Stimulated activated CD4-positive, alpha-beta T cell treated with anti-CD3 and anti-CD28 coated beads, Interleukin-4, amount 100 ng/mL, for 1 hour (primary cell): ENCODE measurements at regions not wholly inside any gene's neighbourhood (a gene's known extent, or its start where the extent isn't known, plus 50 kb on each side); places are given as distances from the start of the nearest gene placed in this dataset.
A peak's percentile ranks its signal among the peaks of the same experiment; 100 is the strongest.
"Not testable (repeated sequence)": the region's sequence is repeated elsewhere in the genome, so short reads cannot be mapped to it uniquely, and the experiment has no call there.

ENCODE experiments used
- DNase-seq: peaks from one replicate; pipeline ENCODE4 v3.0.0-alpha.2; 2020

DNA sequence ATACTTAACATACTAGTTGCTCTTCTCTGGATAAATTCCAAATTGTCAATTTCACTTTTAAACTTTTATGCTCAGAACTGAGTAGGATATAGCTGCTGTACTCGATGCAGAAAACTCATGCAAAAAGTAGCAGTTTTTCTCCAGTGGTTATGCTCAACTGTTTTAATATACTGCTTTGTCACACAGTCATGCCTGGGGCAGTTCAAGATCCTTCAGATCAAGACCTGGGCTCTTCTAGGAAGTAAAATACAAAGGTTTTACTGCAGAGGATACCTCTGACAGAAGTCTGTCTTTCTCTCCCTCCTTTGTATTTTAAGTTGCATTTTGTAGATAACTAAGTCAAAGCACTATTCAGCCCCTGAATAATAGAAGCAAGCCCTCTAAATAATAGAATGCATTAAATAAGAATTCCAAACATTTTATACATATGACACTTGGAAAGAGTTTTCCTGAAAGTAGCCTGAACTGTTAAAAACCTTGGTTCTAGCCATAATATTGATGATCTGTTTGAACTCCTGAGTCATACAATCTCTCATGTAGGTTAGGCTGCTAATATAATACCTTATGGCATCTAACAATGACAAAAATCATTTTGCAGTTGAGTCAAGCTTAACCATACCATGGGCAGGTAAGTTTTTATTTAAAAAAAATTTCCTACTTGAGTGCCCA, 183.3 kb upstream of the TRIB2 start:
- no peak for DNase-seq

DNA sequence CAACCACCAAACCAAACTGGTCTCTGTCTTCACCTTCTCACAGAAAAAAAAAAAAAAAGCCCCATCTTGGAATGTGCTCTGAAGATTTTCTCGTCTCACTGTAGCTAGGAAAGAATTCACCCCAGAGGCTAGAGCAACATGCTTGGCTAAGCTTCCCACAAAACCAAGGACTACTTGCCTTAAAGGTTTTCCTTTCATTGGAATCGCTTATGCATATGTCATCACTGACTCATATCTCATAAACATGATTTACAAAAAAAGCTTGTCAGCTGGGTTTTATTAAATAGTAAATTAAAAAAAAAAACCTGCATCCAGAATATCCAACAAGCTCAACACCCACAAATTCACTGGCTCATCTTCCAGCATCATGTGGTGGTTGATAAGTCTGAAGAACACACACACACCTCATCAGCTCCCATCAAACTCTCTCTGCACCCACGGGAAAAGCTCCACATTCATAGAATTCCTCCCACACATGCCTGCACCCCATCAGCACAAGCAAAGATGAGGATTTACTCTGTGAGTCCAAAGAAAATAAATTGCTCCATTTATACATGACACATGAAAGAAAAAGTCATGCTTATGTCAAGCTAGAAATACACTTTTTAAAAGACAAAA, 182.0 kb upstream of the TRIB2 start:
- no peak for DNase-seq

DNA sequence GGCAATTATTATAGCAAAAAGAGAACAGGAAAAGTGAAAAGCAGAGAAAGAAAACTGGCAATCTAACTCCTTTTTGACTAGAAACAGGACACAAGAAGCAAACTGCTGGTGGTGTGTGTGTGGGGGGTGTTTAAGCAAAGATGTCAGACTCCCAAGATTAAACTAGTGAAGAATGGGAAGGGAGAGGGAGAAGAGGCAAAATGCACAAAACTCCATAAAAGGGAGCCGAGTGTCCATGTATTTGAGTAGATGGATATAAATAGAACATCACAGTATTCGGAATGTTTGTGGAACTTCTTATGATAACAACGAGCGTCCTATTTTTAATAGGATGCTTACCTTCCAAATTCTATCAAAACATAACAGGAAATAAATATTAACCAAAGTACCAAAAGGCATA, 179.8 kb upstream of the TRIB2 start:
- DNase-seq, result no peak

DNA sequence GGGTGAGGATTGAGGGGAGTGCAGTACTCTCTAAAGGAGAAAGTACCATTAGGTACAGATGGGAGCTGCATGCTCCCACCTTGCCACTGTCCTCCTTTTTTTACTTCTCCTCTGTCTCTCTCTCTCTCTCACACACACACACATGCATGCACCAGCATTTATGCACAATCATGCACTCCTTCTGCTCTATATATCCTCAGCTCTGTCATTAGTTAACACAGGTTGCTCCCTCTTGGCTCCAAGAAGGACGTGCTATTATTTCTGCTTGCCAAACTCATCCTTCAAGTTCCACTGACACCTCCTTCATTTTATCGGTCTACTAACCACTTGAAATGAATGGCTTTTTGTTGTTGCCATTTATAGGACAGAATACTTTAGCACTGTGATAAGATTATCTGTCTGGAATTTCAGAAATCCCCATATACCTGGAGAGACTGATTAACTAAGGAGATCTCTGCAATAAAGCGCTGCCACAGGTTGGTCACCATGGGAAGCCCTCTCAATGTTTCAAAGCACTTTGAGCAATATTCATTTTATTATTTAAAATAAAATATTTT, 178.5 kb upstream of the TRIB2 start:
- DNase-seq, result no peak

DNA sequence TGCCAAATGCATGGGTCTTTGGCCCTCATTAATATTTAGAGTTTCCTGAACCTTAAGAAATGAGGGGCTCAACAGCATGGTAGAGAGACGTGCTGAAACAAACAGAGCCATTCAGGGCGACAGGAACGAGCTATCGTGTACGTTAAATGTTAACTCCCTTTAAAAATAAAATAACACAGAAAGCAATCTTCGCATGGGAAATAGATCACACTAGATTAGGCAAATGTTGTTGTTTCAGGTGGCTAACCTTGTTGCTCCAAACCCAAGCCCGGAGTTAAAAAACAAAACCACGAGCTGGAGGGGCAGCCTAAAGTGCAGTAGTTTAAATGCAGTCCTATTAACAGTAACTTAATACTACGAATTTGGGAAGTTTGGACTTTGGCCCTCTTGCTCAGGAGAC, 177.4 kb upstream of the TRIB2 start:
- no peak for DNase-seq

DNA sequence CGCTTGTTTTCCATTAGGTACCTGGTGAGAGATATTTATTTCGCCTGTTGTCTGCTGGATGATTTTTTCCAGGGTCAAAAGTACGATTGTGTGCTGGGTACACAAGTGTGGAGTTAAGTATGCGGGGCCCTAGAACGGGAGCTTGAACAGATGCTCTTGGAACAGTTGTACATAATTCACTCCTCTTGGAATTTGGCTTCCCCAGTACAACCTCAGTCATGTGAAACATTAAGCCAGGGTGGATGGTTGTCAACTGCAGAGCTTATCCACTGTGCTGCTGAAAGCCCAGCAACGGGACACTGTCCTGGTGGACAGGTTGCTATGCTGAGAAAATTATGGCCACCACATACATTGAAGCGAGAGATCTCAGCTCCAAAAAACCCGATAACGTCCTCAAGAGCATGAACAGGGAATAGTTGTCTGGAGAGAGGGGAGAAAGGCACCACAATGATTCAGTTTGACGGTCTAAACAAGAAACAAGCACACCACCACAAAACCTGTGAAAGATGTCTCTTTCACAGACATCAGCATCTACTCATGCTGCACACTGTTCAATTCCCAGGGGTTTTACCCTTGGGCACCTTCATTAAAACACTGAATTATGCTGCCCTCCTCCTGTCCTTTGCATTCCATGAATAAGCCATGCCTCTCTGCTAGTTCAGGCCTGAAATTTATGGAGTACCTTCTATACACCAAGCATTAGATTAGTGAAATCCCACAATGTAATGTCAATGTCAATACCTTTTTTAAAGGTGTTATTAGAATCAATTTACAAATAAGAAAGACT, 176.8 kb upstream of the TRIB2 start:
- DNase-seq, result no peak

DNA sequence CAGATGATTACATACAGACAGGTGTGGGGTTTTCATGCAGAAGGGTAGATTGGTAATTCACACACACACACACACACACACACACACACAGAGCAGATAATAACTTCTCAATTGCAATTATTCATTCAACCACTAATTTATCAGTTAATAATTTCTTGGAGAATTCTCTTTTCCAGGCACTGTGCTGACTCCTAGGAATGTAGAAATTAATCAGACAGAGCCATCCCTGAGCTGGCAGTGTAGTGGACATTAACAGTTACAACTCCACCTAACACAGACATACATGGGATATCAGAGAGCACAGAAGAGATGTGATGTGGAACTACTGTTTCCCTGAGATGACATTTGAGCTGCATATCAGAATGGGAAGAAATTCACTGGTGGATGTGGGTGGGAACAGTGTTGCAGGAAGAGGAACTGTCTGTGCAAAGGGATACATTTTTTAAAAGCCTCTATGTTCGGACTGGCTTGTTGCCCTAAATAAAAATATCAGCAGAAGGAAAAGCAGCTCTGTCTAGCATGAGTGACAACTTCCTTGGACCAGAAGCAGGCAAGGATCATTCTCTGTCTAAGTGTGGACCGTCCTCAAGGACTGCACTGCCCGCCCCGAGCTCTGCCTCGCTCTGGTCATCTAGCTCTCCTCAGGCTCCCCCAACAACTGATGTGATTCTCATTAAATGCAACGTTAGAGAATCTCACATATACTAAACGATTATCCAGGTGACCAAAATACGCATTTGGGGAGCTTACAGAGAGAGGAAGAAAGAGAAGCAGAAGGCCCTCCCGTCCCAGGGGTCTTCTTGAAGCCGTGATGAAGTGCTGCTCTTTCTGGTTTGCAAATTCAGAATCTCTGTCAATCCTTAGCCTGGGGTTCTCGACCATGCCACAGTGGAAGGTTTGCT, 173.4 kb upstream of the TRIB2 start:
- no peak for DNase-seq

DNA sequence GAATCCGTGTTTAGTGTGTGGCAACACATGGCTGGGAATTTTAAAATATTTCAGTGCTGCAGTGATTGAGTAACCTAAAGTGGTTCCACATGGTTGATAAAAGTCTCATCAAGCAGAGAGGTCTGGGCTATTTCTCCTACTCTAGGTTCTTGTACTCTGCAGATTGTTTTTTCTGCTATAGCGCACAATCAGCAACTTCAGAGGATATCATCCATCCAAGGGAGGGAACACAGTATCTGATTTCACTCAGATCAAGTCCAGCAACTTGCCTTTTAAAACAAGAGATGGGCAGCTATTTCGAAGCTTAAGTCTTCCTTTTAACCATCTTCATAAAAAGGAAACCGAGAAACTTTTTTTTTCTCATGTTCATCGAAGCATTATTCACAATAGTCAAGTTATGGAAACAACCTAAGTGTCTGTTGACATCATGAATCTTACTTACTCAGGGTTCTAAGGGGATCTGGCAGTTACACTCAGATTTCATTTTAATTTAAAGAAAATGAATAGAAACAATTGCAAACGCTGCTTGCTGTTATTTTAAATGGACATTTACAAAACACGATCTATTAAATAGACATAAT, 172.7 kb upstream of the TRIB2 start:
- DNase-seq, result no peak

DNA sequence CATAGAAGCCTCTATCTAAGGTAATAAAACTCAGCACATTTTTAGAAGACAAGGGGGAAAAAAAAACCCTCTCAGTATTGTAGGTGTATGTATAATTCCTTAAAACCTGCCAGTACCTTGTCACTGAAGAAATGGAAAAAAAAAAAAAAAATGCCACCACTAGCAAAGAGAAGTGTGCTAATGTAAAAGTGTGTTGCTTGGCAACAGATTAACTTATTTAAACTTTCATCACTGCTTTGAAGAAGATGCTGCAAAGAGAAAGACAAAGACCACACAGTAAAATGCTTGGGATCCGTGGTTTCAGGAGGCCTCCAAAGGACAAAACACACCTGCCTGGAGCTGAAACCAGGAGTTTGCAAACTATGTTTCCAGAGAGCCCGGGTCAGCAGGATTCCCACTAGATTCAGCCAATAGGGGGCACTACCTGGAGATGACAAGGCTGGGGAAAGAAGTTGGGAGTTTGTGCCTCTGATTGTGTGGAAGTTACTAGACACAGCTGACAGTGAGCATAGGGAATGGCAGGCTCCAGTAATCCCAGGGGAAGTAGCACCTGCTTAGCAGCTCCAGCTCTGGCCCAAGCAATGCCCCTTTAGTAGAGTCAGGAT, 169.1 kb upstream of the TRIB2 start:
- no peak for DNase-seq

DNA sequence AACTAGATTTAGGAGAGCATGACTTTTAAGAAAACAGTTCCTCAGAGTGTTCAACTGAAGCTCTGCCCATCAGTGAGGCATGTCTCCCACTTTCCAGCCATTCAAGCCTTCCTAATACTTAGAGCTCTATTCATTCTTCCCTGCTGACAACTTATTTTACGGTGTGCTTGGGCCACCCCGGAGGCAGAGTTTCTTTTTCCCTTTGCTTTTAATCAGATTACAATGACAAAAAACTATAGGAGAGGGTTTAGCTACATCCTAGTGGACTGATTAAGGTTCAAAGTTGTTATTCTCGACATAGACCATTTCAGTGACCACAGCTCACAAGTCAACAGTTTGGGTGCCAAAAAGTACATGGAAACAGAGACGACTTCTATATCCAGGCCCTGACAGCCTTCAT, 167.8 kb upstream of the TRIB2 start:
- no peak for DNase-seq

DNA sequence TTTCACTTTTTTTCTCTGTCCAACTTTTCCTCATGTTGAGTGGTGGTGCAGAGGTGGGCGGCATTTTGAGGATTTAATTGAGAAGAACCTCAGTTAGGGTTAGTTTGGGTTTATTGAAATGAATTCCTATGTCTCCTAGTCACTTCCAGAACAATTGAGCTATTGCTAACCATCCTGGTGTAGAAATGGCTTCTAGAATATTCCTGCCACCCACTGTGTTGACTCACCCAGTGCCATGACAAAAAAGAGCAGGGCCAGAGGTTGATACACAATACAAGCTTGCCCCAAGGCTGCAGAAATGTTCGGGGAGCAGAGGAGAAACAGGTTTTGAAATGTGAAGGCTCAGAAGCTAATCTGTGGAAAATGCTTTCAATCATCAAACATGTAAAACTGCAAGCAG, 167.1 kb upstream of the TRIB2 start:
- DNase-seq, result no peak

DNA sequence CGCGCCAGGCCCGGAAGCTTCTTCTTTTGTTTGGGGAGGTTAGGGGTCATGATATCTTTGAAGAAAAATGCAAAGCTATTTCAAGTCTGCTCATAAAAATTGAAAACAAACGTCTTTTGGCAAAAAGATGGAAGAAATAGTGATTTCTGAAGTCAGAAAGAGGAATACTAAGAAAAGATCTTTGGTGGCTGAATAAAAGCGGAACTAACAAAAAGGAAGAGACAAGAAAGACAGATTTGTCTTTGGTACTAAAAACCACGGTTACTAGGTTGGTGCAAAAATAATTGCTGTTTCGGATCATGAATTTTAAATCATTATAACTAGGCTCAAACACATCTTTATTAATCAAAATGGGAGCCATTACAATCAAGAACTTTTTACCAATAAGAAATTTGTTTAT, 164.6 kb upstream of the TRIB2 start:
- DNase-seq, result no peak

DNA sequence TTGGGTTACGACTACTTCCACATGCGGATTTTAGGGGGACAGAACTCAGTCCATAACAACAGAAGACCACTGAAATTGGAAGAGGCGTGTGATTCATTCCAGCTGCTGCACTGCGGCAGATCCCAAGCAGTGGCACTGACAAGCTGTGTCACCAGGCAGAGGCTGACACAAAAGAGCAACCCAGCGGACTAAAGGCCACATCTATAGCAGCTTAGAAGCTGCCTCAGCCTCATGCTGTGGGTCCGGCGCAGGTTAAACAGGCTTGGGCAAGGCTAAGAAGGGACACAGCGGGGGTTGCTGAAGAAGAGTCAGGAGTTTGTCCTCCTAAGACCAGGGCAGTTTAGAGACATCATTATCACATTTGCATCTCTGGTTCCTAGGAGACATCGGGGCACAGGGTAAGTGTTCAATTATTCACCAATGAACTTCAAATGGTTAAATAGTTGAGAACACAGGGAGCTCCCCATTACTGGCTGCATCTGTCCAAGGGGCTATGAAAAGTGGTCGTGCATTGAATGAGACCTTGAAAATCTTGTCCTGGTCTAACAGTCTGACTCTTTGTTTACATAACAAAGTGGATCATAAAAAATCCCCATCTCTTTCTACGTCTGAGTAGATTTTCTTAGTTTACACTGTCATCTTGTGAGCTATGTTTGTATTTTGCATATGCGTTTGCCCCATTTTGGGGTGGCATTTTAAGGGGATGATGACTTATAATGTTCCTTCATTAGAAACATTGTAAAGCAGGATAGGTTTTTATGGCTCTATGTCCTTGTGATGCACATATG, 162.3 kb upstream of the TRIB2 start:
- no peak for DNase-seq

DNA sequence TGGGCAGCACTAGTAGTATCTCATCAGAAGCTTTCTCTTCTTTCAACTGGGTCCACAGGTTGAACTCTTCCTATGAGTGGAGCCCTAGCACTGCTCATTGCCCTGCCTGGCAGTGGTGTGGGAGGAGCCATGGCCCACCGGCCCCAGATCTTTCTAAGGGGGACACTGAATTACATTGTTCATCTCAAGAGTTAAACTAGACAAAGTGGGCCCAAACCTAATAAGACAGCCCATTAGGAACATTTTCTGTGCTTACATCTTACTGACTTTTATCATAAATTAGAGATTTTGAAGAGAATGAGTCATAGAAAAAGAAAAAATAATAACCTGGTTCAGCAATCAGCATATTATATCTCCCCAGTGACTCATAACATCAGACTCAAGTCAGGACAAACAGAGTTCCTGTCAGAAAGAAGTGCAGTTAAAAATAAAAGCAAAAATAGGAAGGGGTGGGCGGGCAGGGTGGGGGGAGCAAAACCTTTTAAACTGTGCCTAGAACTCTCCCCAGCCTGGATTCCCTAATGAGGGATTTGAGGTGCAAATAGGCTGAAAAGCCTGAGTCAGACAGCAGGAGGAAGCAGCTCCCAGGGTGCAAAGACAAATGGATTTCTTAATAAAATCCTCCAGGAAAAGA, 161.6 kb upstream of the TRIB2 start:
- DNase-seq, result peak; percentile 42

DNA sequence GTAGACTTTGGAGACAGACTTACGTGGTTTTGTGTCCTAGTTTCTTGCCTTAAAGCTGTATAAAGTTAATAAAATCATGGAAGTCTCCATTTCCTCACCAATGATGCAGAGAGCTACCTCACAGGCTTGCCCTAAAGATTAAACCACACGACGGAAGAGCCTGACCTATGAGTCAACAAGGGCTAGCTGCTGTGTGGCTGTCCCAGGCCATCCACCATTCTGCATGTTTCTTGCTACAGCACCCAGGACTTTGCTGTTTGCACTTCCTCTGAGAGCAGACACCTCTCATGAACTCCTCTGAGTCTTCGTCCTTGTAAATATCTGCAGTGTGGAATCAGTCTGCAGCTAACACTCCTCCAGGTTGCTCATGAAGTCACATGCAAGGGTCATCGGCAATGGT, 160.0 kb upstream of the TRIB2 start:
- no peak for DNase-seq

DNA sequence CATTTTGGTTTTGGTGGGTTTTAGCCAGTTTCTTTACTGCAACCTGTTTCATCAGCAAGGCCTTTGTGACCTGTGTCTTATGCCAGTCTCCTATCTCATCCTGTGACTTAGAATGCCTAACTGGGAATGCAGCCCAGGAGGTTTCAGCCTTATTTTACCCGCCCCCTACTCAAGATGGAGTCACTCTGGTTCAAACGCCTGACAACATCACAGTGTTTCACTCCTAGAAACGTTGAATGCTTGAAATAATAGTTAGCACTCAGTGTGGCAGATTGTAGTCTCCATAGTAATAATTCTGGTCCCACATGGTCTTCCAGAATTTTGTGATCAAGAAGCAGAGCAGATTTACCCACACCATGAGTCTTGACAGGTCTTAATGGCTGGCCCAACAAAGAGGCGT, 159.0 kb upstream of the TRIB2 start:
- DNase-seq, result no peak

DNA sequence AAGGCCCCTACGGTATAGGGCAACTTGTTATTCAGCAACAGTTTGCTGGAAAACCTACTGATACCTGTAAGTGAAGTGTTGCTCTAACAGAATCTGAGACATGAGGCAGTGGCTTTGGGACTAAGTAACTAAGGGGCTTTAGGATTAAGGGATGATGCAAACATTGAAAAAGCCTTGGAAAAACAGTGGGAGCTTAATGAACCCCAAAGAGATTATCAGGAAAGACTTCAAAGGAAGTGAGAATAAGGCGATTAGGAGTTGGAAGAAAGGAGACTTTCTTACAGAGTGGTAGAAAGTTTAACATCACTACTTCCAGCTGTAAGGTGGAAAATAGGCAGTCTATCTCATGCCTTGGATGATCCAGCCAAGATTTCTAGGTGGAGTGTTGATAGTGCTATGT, 158.2 kb upstream of the TRIB2 start:
- DNase-seq, result no peak

DNA sequence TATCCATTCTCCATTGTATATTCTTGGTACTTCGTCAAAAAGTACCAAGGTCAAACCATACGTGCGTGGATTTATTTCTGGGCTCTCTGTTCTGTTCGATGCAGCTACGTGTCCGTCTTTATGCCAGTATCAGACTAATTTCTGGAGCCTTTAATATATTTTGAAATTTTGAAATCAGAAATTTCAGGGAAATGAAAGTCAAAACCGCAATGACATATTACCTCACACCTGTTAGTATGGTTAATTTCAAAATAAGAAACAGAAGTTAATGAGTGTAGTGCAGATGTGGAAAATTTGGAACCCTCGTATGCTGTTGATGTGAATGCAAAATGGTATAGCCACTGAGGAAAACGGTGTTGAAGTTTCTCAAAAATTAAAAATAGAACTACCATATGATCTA, 156.1 kb upstream of the TRIB2 start:
- DNase-seq, result no peak

DNA sequence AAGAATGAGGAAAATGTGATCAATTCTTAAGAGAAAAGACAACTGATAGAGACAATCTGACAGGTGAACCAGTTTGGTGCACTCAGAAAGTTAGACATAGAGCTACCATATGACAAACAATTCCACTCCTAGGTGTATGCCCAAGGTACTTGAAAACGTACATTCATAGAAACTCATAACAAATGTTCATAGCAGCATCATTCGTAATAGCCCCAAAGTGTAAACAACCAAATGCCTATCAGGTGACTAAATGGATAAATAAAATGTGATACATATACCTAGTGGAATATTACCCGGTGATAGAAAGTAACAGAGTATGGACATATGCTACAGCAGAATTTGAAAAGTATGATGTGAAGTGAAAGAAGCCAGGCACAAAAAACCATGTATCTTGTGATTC, 149.3 kb upstream of the TRIB2 start:
- no peak for DNase-seq

DNA sequence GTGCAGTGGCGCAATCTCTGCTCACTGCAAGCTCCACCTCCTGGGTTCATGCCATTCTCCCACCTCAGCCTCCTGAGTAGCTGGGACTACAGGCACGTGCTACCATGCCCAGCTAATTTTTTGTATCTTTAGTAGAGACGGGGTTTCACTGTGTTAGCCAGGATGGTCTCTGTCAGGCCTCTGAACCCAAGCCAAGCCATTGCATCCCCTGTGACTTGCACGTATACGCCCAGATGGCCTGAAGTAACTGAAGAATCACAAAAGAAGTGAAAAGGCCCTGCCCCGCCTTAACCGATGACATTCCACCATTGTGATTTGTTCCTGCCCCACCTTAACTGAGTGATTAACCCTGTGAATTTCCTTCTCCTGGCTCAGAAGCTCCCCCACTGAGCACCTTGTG, 147.2 kb upstream of the TRIB2 start:
- not testable (repeated sequence) for DNase-seq

DNA sequence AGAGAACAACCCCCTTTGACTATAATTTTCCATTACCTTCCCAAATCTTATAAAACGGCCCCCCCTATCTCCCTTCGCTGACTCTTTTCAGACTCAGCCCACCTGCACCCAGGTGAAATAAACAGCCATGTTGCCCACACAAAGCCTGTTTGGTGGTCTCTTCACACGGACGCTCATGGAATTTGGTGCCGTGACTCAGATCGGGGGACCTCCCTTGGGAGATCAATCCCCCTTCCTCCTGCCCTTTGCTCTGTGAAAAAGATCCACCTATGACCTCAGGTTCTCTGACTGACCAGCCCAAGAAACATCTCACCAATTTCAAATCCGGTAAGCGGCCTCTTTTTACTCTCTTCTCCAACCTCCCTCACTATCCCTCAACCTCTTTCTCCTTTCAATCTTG, 146.8 kb upstream of the TRIB2 start:
- DNase-seq, result not testable (repeated sequence)
